Sigmoid colon (tissue), 4 donors: ENCODE measurements at regions not wholly inside any gene's neighbourhood (a gene's known extent, or its start where the extent isn't known, plus 50 kb on each side); places are given as distances from the start of the nearest gene placed in this dataset.

Experiments
- POLR2A ChIP-seq, 2 donors: fragments of 450-650 bp; IDR thresholded peaks; one replicate each; pipeline ENCODE4 v1.6.1; 2016; ENCODE audit warnings: antibody characterized with exemption in 2 of 2, mild to moderate bottlenecking in 2 of 2, moderate library complexity in 2 of 2
- POLR2AphosphoS5 ChIP-seq, 4 donors: sonication (generic); formaldehyde crosslinking; IDR thresholded peaks; one replicate each; pipeline ENCODE4 v1.6.1; 2017; ENCODE audit warnings: antibody characterized with exemption in 4 of 4
- TF ChIP-seq, protein P1 (sequence below), 4 experiments: fragments of 450-650 bp in 3 of 4; fragments of 200-600 bp in 1 of 4; IDR thresholded peaks; one replicate each; pipeline ENCODE4 v1.5.1; 2016 to 2019; ENCODE audit warnings: antibody characterized with exemption in 4 of 4, mild to moderate bottlenecking in 3 of 4, moderate library complexity in 2 of 4

DNA sequence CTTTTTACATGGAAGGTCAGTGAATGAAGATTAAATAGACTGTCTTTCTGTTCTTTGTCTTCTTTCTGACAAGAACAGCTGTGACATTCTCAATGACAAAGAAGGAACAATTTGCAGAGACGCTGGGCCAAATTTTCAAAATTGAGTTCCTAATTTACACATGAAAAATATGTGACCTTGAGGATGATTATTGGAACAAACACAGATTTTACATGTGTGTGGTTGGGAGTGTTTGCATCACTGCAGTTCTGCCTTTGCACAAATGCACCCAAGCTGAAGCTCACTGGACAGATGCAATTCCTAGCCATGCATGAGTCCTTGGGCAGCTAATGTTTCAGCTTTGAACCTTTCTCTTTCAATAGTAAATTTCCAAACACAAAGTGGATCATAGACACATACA lies 350.8 kb downstream of the QKI start:
- TF ChIP-seq, protein P1, sequence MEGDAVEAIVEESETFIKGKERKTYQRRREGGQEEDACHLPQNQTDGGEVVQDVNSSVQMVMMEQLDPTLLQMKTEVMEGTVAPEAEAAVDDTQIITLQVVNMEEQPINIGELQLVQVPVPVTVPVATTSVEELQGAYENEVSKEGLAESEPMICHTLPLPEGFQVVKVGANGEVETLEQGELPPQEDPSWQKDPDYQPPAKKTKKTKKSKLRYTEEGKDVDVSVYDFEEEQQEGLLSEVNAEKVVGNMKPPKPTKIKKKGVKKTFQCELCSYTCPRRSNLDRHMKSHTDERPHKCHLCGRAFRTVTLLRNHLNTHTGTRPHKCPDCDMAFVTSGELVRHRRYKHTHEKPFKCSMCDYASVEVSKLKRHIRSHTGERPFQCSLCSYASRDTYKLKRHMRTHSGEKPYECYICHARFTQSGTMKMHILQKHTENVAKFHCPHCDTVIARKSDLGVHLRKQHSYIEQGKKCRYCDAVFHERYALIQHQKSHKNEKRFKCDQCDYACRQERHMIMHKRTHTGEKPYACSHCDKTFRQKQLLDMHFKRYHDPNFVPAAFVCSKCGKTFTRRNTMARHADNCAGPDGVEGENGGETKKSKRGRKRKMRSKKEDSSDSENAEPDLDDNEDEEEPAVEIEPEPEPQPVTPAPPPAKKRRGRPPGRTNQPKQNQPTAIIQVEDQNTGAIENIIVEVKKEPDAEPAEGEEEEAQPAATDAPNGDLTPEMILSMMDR (IDR thresholded peaks at IDR 0.05), result no peak
- TF ChIP-seq POLR2A (IDR thresholded peaks at IDR 0.05), result no peak
- TF ChIP-seq POLR2AphosphoS5 (IDR thresholded peaks at IDR 0.05), result no peak
